Activated CD8-positive, alpha-beta memory T cell treated with anti-CD3 and anti-CD28 coated beads, Interleukin-2, amount 10 ng/mL, durations not matched to agents 7 days and 5 days (primary cell): ENCODE measurements at regions not wholly inside any gene's neighbourhood (a gene's known extent, or its start where the extent isn't known, plus 50 kb on each side); places are given as distances from the start of the nearest gene placed in this dataset.

Experiments used
- ATAC-seq: fragments of 150-1000 bp; cut with Tn5 transposase; one replicate; pipeline ENCODE4 v1.10.0; 2021; ENCODE audit warnings: moderate library complexity
- CTCF ChIA-PET: fragments of 350-600 bp; sonication (Branson Sonifier 250); formaldehyde crosslinking; loops from one replicate; lab custom pipeline; 2021; ENCODE audit warnings: antibody characterized with exemption; lab: Charles Lee
- DNase-seq: peaks from one replicate; pipeline ENCODE4 v3.0.0-alpha.2; 2020
- H3K27ac Mint-ChIP-seq: one replicate; pipeline ENCODE4 v1.8.0; 2021; ENCODE audit warnings: mild to moderate bottlenecking, mixed read lengths
- H3K27me3 Mint-ChIP-seq: one replicate; pipeline ENCODE4 v1.8.0; 2021; ENCODE audit warnings: mixed read lengths
- H3K36me3 Mint-ChIP-seq: one replicate; pipeline ENCODE4 v1.8.0; 2021; ENCODE audit warnings: mild to moderate bottlenecking, mixed read lengths
- H3K4me1 Mint-ChIP-seq: one replicate; pipeline ENCODE4 v1.8.0; 2021; ENCODE audit warnings: mixed read lengths
- H3K4me3 Mint-ChIP-seq: one replicate; pipeline ENCODE4 v1.8.0; 2021; ENCODE audit warnings: mild to moderate bottlenecking, moderate library complexity, mixed read lengths
- H3K9me3 Mint-ChIP-seq: one replicate; pipeline ENCODE4 v1.8.0; 2022; ENCODE audit warnings: low read depth, mixed read lengths

- H3K4me1 Mint-ChIP-seq = no peaks in the 10 kb centered on the region
- CTCF ChIA-PET = no interaction called here
- H3K9me3 Mint-ChIP-seq = no peaks in the 10 kb centered on the region
- no peak overlapping the region for H3K27ac Mint-ChIP-seq
- no peaks in the 10 kb centered on the region for H3K36me3 Mint-ChIP-seq
- ATAC-seq (no peak), DNase-seq (no peak)
- H3K4me3 Mint-ChIP-seq = no peak overlapping the region
- H3K27me3 Mint-ChIP-seq = no peaks in the 10 kb centered on the region
Measured at GRCh38 chr2:216970359-216970915, 110.6 kb upstream of the TNP1 start.

DNA sequence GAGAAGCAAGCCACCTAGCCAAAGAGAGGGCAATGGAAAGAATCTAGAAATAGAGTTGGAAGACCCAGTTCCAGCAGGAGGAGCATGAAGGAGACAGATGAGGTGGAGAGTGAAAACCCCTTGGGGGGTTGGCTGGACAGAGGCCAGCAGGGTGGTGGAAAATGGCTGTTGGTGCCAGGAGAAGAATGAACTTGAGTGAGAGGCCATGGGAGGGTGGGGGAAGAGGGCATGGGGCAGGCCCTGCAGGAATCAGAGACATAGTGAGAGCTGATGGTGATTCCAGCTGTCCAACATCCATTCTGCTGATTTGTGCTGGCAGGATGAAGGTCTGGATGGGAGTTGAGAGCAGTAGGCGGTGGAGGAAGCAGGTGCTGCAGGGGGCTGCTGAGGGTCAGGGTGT lies 108.0 kb upstream of the TNP1 start:
- DNase-seq (no peak), ATAC-seq (no peak)
- H3K27ac Mint-ChIP-seq = no peak overlapping the region
- CTCF ChIA-PET = no interaction called here
- H3K27me3 Mint-ChIP-seq = no peaks in the 10 kb centered on the region
- H3K9me3 Mint-ChIP-seq = no peaks in the 10 kb centered on the region
- H3K4me1 Mint-ChIP-seq = no peaks in the 10 kb centered on the region
- H3K4me3 Mint-ChIP-seq = no peak overlapping the region
- H3K36me3 Mint-ChIP-seq = no peaks in the 10 kb centered on the region

DNA sequence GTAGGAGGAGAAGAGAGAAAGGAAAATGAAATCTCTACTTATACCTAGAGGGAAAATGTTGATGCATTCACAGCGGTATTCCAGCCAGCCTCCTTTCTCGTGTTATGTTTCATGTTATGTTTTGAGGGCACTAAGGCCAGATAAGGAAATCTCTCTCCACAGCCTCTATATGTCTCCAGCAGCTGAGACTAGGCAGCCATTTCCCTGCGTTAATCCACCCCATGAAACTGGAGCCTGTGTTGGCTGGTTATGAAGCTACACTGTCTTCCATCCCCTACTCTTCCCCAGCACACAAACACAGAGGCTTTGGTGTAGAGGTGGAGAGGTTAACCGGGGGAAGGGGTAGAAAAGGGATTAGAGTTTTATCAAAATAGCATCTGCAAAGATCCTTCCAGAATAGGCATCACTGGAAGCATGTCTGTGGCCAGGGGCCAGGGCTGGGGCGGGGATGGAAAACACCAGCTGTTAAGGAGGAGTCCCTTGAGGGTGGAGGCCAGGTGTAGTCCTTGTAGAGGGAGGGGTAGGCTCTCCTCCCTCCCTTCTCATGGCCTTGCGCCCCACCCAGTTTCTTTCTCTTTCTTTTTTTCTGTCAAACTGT lies 100.9 kb upstream of the TNP1 start:
- CTCF ChIA-PET = no interaction called here
- Mint-ChIP-seq H3K27ac (no peak overlapping the region), H3K4me1 (no peaks in the 10 kb centered on the region), H3K36me3 (no peaks in the 10 kb centered on the region), H3K4me3 (no peak overlapping the region), H3K9me3 (no peaks in the 10 kb centered on the region), H3K27me3 (no peaks in the 10 kb centered on the region)
- ATAC-seq (no peak), DNase-seq (no peak)

DNA sequence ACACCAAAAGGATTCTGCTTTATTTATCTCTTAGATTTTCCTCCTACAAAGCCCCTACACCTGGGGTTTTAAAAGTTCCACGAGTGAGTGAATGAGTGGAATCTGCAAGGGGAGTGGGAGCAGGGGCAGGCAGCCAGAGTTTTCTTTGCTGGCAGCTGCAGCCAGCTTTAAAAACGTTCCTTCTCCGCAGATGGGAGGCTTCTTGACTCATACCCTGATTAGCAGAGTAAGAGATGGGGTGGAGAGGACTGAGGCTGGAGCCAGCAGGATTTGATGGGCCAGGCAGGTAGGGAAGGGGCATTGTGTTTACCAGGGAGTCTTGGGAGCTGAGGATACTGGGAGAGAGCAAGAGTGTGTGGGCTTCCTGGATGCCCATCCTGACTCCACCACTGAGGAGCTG lies 99.6 kb upstream of the TNP1 start:
- CTCF ChIA-PET = interaction anchor here (0.9 kb wide), 1 partner anchor 10 kb away, joined by 3 read pairs; no protein-coding TSS in a partner anchor
- Mint-ChIP-seq H3K27me3 (peaks cover 2% of the 10 kb centered on the region), H3K4me1 (no peaks in the 10 kb centered on the region), H3K36me3 (no peaks in the 10 kb centered on the region), H3K9me3 (no peaks in the 10 kb centered on the region), H3K4me3 (no peak overlapping the region), H3K27ac (no peak overlapping the region)
- DNase-seq (no peak), ATAC-seq (no peak)

DNA sequence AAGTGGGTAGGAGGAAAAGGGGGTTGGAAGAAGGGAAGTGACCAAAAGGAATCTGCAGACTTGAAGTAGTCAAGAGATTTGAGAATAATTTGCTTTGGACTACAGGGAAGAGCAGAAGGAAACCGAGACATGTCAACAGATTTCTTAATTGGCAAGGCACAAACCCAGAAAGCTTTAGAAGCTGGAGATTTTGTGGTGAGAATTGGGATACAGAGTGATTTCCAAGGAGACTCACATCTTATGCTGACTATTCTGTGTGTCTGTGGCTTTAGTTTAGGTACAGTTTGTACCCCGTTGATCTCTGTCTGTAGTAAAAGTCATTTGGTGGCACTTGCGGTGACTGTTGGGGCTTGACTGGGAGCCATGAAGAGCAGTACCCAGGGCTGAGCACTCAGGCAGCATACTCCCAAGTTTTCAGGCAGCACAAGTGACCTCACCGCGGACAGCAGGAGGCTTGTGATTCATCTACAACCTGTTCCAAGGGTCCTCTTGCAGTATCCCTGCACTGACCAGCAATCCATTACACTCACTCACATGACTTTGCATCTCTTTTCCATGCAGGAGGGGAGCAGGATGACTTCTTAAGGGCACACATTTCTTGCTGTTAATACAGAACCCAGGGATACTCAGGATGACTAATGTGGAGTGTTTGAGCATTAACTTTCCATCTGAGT lies 97.1 kb upstream of the TNP1 start:
- Mint-ChIP-seq H3K27me3 (peaks cover 11% of the 10 kb centered on the region), H3K4me1 (no peaks in the 10 kb centered on the region), H3K36me3 (no peaks in the 10 kb centered on the region), H3K4me3 (no peak overlapping the region), H3K27ac (no peak overlapping the region), H3K9me3 (no peaks in the 10 kb centered on the region)
- CTCF ChIA-PET = no interaction called here
- DNase-seq (no peak), ATAC-seq (no peak)

DNA sequence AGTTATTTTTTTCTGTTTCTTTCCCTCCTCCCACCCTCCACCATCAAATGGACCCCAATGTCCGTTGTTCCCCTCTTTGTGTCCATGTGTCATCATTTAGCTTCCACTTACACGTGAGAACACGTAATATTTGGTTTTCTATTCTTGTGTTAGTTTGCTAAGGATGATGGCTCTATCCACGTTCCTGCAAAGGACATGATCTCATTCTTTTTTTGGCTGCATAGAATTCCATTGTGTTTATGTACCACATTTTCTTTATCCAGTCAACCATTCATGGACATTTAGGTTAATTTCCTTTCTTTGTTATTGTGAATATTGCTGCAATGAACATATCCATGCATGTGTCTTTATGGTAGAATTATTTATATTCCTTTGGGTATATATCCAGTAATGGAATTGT lies 91.3 kb upstream of the TNP1 start:
- ATAC-seq = no peak
- Mint-ChIP-seq H3K27me3 (peaks cover 15% of the 10 kb centered on the region), H3K4me3 (no peak overlapping the region), H3K4me1 (no peaks in the 10 kb centered on the region), H3K9me3 (no peaks in the 10 kb centered on the region), H3K27ac (no peak overlapping the region), H3K36me3 (no peaks in the 10 kb centered on the region)
- CTCF ChIA-PET = no interaction called here
- DNase-seq = no peak

- Mint-ChIP-seq H3K27me3 (peaks cover 15% of the 10 kb centered on the region), H3K4me1 (no peaks in the 10 kb centered on the region), H3K9me3 (no peaks in the 10 kb centered on the region), H3K36me3 (no peaks in the 10 kb centered on the region), H3K27ac (no peak overlapping the region), H3K4me3 (no peak overlapping the region)
- DNase-seq (no peak), ATAC-seq (no peak)
- CTCF ChIA-PET = no interaction called here
Measured at GRCh38 chr2:216950547-216950946, 90.7 kb upstream of the TNP1 start.

GRCh38 chr2:216949700-216950413 lies 90.0 kb upstream of the TNP1 start:
- Mint-ChIP-seq H3K36me3 (no peaks in the 10 kb centered on the region), H3K9me3 (no peaks in the 10 kb centered on the region), H3K27me3 (peaks cover 15% of the 10 kb centered on the region), H3K27ac (no peak overlapping the region), H3K4me3 (no peak overlapping the region), H3K4me1 (no peaks in the 10 kb centered on the region)
- ATAC-seq (no peak), DNase-seq (no peak)
- CTCF ChIA-PET = interaction anchor here (1.0 to 1.1 kb wide), 2 partner anchors 9 to 10 kb away, joined by 3 read pairs; no protein-coding TSS in a partner anchor

- no peaks in the 10 kb centered on the region for H3K9me3 Mint-ChIP-seq
- DNase-seq = no peak
- H3K27me3 Mint-ChIP-seq = peaks cover 4% of the 10 kb centered on the region
- H3K4me3 Mint-ChIP-seq = no peak overlapping the region
- no peaks in the 10 kb centered on the region for H3K36me3 Mint-ChIP-seq
- no peak for ATAC-seq
- no peaks in the 10 kb centered on the region for H3K4me1 Mint-ChIP-seq
- CTCF ChIA-PET = no interaction called here
- H3K27ac Mint-ChIP-seq = no peak overlapping the region
Measured at GRCh38 chr2:216947055-216947454, 87.2 kb upstream of the TNP1 start.

DNA sequence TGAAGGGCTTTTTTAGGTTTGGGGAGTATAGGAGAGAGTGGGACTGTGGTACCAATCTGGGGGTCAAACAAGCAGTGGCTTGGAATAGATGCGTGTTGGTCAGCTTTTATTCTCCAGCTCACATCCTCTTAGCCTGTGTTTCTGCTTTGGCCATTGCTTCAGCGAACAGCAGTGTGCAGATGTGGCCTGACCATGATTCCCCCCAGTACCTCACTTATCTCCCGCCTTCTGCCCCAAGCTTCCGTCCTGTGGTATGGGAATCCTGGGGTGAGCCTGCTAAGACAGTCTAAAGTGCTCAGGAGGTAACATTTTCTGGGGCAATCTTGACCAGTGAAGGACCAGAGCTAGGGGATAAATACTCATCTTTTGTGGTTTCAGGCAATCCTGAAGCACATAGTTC lies 84.9 kb upstream of the TNP1 start:
- Mint-ChIP-seq H3K9me3 (no peaks in the 10 kb centered on the region), H3K4me3 (no peak overlapping the region), H3K4me1 (no peaks in the 10 kb centered on the region), H3K27me3 (peaks cover 3% of the 10 kb centered on the region), H3K27ac (no peak overlapping the region), H3K36me3 (no peaks in the 10 kb centered on the region)
- no peak for DNase-seq
- CTCF ChIA-PET = no interaction called here
- no peak for ATAC-seq

GRCh38 chr2:216943109-216943508 lies 83.2 kb upstream of the TNP1 start:
- peaks cover 3% of the 10 kb centered on the region for H3K27me3 Mint-ChIP-seq
- H3K36me3 Mint-ChIP-seq = no peaks in the 10 kb centered on the region
- ATAC-seq = no peak
- CTCF ChIA-PET = no interaction called here
- no peak overlapping the region for H3K4me3 Mint-ChIP-seq
- no peaks in the 10 kb centered on the region for H3K9me3 Mint-ChIP-seq
- DNase-seq = no peak
- H3K27ac Mint-ChIP-seq = no peak overlapping the region
- no peaks in the 10 kb centered on the region for H3K4me1 Mint-ChIP-seq

DNA sequence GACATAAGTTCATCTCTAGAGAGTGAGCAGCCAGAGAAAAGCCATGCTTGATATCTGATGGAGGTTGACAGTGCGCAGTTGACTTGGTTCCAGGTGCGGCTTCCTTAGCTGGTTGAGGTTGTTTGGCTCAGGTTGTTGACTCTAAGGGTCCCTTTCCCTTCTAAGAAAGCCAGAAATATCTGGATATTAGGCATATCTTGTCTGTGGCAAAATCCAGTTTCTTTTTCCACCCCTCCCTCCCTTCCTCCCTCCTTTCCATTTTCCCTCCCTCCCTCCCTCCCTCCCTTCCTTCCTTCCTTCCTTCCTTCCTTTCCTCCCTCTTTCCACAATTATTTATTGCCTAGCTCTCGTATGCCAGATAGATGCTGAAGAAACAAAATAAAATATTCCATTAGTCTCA lies 82.6 kb upstream of the TNP1 start:
- no peaks in the 10 kb centered on the region for H3K4me1 Mint-ChIP-seq
- H3K27ac Mint-ChIP-seq = no peak overlapping the region
- H3K4me3 Mint-ChIP-seq = no peak overlapping the region
- H3K36me3 Mint-ChIP-seq = no peaks in the 10 kb centered on the region
- no peak for DNase-seq
- CTCF ChIA-PET = no interaction called here
- ATAC-seq = no peak
- H3K9me3 Mint-ChIP-seq = no peaks in the 10 kb centered on the region
- peaks cover 3% of the 10 kb centered on the region for H3K27me3 Mint-ChIP-seq

GRCh38 chr2:216942016-216942415 lies 82.2 kb upstream of the TNP1 start:
- no peak for ATAC-seq
- Mint-ChIP-seq H3K27me3 (peaks cover 3% of the 10 kb centered on the region), H3K4me3 (no peak overlapping the region), H3K9me3 (no peaks in the 10 kb centered on the region), H3K27ac (no peak overlapping the region), H3K36me3 (no peaks in the 10 kb centered on the region), H3K4me1 (no peaks in the 10 kb centered on the region)
- no peak for DNase-seq
- CTCF ChIA-PET = no interaction called here

DNA sequence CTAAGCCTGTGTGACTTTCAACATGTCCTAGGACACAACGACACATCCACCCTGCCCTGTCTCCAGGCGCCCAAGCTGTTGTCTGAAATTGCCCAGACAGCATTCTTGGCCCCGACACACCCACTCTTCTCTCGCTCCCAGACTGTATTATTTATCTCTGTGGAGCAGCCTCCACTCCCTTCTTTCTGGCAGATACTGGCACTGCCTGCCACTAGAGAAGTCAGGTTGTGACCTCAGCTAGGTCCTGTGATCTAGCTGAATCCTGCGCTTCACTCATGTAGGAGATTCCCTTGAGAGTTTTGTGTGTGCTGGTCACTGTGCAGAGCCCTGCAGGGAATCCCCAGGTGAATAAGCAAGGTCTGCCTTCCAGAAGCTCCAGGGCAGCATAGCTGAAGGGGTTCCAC lies 77.1 kb upstream of the TNP1 start:
- Mint-ChIP-seq H3K27me3 (peaks cover 3% of the 10 kb centered on the region), H3K4me1 (no peaks in the 10 kb centered on the region), H3K27ac (no peak overlapping the region), H3K9me3 (no peaks in the 10 kb centered on the region), H3K4me3 (no peak overlapping the region), H3K36me3 (no peaks in the 10 kb centered on the region)
- CTCF ChIA-PET = no interaction called here
- ATAC-seq = no peak
- no peak for DNase-seq
